ENCODE measurements at regions not wholly inside any gene's neighbourhood (a gene's known extent, or its start where the extent isn't known, plus 50 kb on each side); places are given as distances from the start of the nearest gene placed in this dataset.

GRCh38 chr3:22117091-22117490 lies 366.1 kb upstream of the ZNF385D start:
- TF ChIP-seq, protein P1, sequence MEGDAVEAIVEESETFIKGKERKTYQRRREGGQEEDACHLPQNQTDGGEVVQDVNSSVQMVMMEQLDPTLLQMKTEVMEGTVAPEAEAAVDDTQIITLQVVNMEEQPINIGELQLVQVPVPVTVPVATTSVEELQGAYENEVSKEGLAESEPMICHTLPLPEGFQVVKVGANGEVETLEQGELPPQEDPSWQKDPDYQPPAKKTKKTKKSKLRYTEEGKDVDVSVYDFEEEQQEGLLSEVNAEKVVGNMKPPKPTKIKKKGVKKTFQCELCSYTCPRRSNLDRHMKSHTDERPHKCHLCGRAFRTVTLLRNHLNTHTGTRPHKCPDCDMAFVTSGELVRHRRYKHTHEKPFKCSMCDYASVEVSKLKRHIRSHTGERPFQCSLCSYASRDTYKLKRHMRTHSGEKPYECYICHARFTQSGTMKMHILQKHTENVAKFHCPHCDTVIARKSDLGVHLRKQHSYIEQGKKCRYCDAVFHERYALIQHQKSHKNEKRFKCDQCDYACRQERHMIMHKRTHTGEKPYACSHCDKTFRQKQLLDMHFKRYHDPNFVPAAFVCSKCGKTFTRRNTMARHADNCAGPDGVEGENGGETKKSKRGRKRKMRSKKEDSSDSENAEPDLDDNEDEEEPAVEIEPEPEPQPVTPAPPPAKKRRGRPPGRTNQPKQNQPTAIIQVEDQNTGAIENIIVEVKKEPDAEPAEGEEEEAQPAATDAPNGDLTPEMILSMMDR (IDR thresholded peaks at IDR 0.05) = no peak
- TF ChIP-seq ZFX (IDR thresholded peaks at IDR 0.05; ENCODE audit: borderline replicate concordance) = no peak
- H3K27ac ChIP-seq = no peak overlapping the region

GRCh38 chr3:22117751-22118346 lies 366.8 kb upstream of the ZNF385D start:
- TF ChIP-seq, protein P1 (IDR thresholded peaks at IDR 0.05) = peak; percentile 84
- TF ChIP-seq ZFX (IDR thresholded peaks at IDR 0.05; ENCODE audit: borderline replicate concordance) = no peak
- no peak overlapping the region for H3K27ac ChIP-seq

- no peak for TF ChIP-seq ZFX (IDR thresholded peaks at IDR 0.05; ENCODE audit: borderline replicate concordance)
- TF ChIP-seq, protein P1 (IDR thresholded peaks at IDR 0.05) = no peak
- H3K27ac ChIP-seq = no peak overlapping the region
Observed at GRCh38 chr3:22118542-22118941, 367.5 kb upstream of the ZNF385D start.

- TF ChIP-seq, protein P1 (IDR thresholded peaks at IDR 0.05) = no peak
- no peak for TF ChIP-seq ZFX (IDR thresholded peaks at IDR 0.05; ENCODE audit: borderline replicate concordance)
- no peak overlapping the region for H3K27ac ChIP-seq
Observed at GRCh38 chr3:22121068-22121701, 370.2 kb upstream of the ZNF385D start.

GRCh38 chr3:22122567-22122966 lies 371.6 kb upstream of the ZNF385D start:
- no peak overlapping the region for H3K27ac ChIP-seq
- no peak for TF ChIP-seq ZFX (IDR thresholded peaks at IDR 0.05; ENCODE audit: borderline replicate concordance)
- TF ChIP-seq, protein P1 (IDR thresholded peaks at IDR 0.05) = no peak

DNA sequence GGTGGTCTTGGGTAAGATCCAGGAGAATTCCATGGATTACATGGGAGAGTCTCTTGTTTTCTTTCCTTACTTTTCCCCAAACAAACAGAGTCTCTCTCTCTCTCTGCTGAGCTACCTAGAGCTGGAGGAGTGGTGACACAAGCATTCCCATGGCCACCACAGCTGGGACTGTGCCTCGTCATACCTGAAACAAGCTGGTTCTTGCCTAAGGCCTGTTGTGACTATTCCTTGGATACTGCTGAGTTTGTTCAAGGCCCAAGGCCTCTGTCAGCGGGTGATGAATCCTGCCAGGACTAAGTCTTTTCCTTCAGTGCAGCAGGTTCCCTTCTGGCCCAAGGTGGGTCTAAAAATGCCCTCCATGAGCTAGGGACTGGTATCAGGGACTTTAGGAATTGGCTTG lies 378.1 kb upstream of the ZNF385D start:
- H3K27ac ChIP-seq = no peak overlapping the region
- TF ChIP-seq, protein P1 (IDR thresholded peaks at IDR 0.05) = no peak
- TF ChIP-seq ZFX (IDR thresholded peaks at IDR 0.05; ENCODE audit: borderline replicate concordance) = no peak

DNA sequence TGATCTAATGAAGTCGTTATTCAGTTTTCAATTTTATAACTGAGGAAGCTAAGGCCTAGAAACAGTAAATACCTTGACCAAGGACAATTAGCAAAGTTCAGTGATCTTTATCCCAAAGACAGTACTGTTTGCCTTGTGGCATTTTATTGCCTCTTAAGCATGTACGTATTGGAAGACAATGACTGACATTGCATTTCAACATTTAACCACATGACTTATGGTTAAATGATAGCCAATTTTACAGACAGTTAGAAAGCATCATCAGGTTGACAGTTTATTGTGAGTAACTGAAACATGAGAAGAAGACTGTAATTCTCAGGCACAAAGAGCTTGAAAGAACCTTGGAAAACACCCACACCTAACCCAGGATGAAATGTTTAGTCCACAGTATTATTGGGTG lies 390.8 kb upstream of the ZNF385D start:
- H3K27ac ChIP-seq = no peak overlapping the region
- TF ChIP-seq ZFX (IDR thresholded peaks at IDR 0.05; ENCODE audit: borderline replicate concordance) = no peak
- TF ChIP-seq, protein P1 (IDR thresholded peaks at IDR 0.05) = no peak

All from 22Rv1 (cell line).